HL-60 (cell line): ENCODE measurements at regions not wholly inside any gene's neighbourhood (a gene's known extent, or its start where the extent isn't known, plus 50 kb on each side); places are given as distances from the start of the nearest gene placed in this dataset.

Source experiments
- DNase-seq, 2 experiments: peaks; one replicate each; pipeline ENCODE4 v3.0.0-alpha.2; 2010 to 2020; ENCODE audit warnings: low read depth in 1 of 2, low spot score in 1 of 2
- H3K27ac ChIP-seq: fragments of 250-450 bp; sonication (Bioruptor Pico); replicated peaks from 2 replicates; pipeline ENCODE4 v1.5.1; 2020; ENCODE audit warnings: mild to moderate bottlenecking, moderate library complexity
- H3K27me3 ChIP-seq: fragments of 250-450 bp; sonication (Bioruptor Pico); 2 replicates; pipeline ENCODE4 v1.5.1; 2021; ENCODE audit warnings: mild to moderate bottlenecking, moderate library complexity; ENCODE audit not compliant: insufficient read depth, poor library complexity, severe bottlenecking
- H3K4me3 ChIP-seq: replicated peaks from 2 replicates; pipeline ENCODE4 v1.5.1; 2011; ENCODE audit warnings: mild to moderate bottlenecking, control low read depth, low read length; ENCODE audit not compliant: insufficient read depth
- GABPA ChIP-seq: IDR thresholded peaks from 2 replicates; pipeline ENCODE4 v1.6.1; 2012; ENCODE audit warnings: low read depth
- POLR2AphosphoS5 ChIP-seq: IDR thresholded peaks from 2 replicates; pipeline ENCODE4 v1.6.1; 2012; ENCODE audit warnings: low read depth
- SPI1 ChIP-seq: IDR thresholded peaks from 2 replicates; pipeline ENCODE4 v1.6.1; 2012; ENCODE audit warnings: low read depth, mild to moderate bottlenecking, borderline replicate concordance
- TF ChIP-seq, protein P1 (sequence below): IDR thresholded peaks from one replicate; pipeline ENCODE4 v1.5.1; 2011; ENCODE audit warnings: low read length, control low read depth, inconsistent platforms; ENCODE audit not compliant: insufficient read depth
- TF ChIP-seq, protein P2 (sequence below): IDR thresholded peaks from 2 replicates; pipeline ENCODE4 v1.6.1; 2012; ENCODE audit warnings: low read depth; ENCODE audit not compliant: insufficient replicate concordance

- Histone ChIP-seq H3K27ac (no peak overlapping the region), H3K27me3 (peaks cover 3% of the 10 kb centered on the region), H3K4me3 (no peak overlapping the region)
- no peak for DNase-seq
- TF ChIP-seq SPI1 = no peak
- TF ChIP-seq, protein P1, sequence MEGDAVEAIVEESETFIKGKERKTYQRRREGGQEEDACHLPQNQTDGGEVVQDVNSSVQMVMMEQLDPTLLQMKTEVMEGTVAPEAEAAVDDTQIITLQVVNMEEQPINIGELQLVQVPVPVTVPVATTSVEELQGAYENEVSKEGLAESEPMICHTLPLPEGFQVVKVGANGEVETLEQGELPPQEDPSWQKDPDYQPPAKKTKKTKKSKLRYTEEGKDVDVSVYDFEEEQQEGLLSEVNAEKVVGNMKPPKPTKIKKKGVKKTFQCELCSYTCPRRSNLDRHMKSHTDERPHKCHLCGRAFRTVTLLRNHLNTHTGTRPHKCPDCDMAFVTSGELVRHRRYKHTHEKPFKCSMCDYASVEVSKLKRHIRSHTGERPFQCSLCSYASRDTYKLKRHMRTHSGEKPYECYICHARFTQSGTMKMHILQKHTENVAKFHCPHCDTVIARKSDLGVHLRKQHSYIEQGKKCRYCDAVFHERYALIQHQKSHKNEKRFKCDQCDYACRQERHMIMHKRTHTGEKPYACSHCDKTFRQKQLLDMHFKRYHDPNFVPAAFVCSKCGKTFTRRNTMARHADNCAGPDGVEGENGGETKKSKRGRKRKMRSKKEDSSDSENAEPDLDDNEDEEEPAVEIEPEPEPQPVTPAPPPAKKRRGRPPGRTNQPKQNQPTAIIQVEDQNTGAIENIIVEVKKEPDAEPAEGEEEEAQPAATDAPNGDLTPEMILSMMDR = no peak
- TF ChIP-seq, protein P2, sequence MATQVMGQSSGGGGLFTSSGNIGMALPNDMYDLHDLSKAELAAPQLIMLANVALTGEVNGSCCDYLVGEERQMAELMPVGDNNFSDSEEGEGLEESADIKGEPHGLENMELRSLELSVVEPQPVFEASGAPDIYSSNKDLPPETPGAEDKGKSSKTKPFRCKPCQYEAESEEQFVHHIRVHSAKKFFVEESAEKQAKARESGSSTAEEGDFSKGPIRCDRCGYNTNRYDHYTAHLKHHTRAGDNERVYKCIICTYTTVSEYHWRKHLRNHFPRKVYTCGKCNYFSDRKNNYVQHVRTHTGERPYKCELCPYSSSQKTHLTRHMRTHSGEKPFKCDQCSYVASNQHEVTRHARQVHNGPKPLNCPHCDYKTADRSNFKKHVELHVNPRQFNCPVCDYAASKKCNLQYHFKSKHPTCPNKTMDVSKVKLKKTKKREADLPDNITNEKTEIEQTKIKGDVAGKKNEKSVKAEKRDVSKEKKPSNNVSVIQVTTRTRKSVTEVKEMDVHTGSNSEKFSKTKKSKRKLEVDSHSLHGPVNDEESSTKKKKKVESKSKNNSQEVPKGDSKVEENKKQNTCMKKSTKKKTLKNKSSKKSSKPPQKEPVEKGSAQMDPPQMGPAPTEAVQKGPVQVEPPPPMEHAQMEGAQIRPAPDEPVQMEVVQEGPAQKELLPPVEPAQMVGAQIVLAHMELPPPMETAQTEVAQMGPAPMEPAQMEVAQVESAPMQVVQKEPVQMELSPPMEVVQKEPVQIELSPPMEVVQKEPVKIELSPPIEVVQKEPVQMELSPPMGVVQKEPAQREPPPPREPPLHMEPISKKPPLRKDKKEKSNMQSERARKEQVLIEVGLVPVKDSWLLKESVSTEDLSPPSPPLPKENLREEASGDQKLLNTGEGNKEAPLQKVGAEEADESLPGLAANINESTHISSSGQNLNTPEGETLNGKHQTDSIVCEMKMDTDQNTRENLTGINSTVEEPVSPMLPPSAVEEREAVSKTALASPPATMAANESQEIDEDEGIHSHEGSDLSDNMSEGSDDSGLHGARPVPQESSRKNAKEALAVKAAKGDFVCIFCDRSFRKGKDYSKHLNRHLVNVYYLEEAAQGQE = no peak
- TF ChIP-seq GABPA = no peak
- TF ChIP-seq POLR2AphosphoS5 = no peak
Observed at GRCh38 chr1:208339911-208340310, 95.7 kb upstream of the PLXNA2 start.

DNA sequence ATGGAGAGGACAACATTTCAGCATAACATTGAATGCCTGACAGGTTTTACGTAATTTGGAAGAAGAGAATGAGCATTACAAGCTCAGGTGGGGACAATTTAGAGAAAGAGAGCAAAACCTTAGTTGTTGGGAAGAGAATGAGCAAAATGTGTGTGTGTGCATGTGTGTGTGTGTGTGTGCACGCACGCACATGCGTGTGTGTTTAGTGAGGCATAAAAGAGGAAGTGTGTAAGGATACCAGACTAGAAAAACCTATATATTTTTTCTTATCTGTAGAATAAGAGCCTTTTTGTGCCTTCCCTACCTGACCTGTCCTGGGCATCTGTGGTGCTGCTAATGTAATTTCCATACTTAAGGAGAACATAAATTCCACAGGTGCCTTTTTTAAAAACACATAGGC, 99.0 kb upstream of the PLXNA2 start:
- Histone ChIP-seq H3K4me3 (no peak overlapping the region), H3K27ac (no peak overlapping the region), H3K27me3 (no peaks in the 10 kb centered on the region)
- TF ChIP-seq POLR2AphosphoS5 (no peak), SPI1 (peak; percentile 80)
- DNase-seq = no peak

DNA sequence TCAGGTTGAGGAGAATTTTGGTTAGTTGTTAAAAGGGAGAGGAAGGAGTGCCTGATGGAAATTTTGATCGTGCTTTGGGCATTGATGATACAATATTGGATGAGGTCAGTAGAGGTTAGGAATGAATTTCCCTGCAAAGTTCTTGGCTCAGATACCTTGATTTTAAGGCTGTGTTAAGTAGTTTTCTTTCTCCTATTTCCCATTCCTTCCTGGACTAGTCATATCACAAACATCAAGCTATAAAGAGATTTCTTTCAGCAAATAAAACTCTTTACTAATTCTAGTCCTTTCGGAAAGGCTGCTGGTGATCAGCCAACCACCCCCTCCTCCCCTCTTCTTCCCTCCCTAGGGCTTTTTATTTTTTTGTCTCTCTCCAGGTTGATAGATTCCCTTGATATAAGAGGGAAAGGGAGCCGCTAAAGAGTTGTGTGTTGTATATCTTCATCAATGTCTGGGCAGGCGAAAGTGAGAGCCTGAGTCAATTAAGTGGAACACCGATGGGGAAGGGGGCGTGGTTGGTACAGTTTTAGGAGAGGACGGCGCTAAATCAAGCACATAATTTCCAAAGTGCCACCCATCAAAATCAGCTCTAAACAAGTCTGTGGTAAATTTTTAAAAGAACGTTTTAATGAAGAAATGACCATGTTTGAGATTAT, 100.1 kb upstream of the PLXNA2 start:
- TF ChIP-seq POLR2AphosphoS5 = no peak
- H3K4me3 ChIP-seq = no peak overlapping the region
- no peak for DNase-seq
- no peak overlapping the region for H3K27ac ChIP-seq
- no peaks in the 10 kb centered on the region for H3K27me3 ChIP-seq

- no peak for DNase-seq
- TF ChIP-seq POLR2AphosphoS5 (no peak), GABPA (no peak), SPI1 (no peak)
- TF ChIP-seq, protein P1 = no peak
- TF ChIP-seq, protein P2 = no peak
- Histone ChIP-seq H3K27me3 (no peaks in the 10 kb centered on the region), H3K4me3 (no peak overlapping the region), H3K27ac (no peak overlapping the region)
Observed at GRCh38 chr1:208347191-208347590, 103.0 kb upstream of the PLXNA2 start.

DNA sequence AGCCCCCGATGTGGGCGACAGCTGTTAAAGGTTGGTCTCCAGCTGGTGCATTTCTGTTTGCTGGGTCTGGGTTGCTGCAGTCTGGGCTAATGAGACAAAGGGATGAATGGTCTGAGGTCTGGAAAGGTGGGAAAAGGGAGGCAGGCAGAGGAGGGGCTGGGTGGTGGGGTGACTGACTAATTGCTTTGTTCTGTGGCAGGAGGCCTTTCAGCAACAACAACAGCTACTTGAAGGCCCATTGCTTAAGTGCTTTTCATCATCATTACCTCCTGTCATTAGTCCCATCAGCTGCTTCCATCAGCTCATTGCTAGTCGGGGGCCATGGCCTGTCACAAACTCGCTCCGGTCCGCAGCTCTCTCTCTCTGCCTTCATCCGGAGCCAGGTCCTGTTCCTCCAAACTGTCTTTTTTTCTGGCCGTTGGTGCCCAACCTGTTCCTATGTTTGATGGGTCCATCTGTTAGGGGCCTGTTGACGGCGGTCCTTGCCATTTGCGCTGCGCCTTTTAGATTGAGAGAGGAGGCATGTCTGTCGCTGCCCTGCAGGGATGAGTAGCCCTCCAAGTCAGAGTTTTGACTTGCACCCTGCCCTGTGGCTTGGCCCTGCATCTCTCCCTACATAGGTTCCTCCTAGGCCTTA, 105.6 kb upstream of the PLXNA2 start:
- no peak for TF ChIP-seq POLR2AphosphoS5
- TF ChIP-seq, protein P1 = no peak
- no peak for TF ChIP-seq GABPA
- TF ChIP-seq SPI1 = no peak
- TF ChIP-seq, protein P2 = no peak
- no peak for DNase-seq
- Histone ChIP-seq H3K27me3 (no peaks in the 10 kb centered on the region), H3K4me3 (no peak overlapping the region), H3K27ac (no peak overlapping the region)
